ENCODE measurements at regions not wholly inside any gene's neighbourhood (a gene's known extent, or its start where the extent isn't known, plus 50 kb on each side); places are given as distances from the start of the nearest gene placed in this dataset.
A peak's percentile ranks its signal among the peaks of the same experiment; 100 is the strongest.

GRCh38 chr18:71837547-71837946, 706.6 kb downstream of the CBLN2 start:
- no peak for TF ChIP-seq CTCF (IDR thresholded peaks at IDR 0.05; ENCODE audit: insufficient read depth, low read depth, low read length)
- no peak for DNase-seq (ENCODE audit: low read depth)
- H3K4me3 ChIP-seq (ENCODE audit: low read depth, low read length): no peak overlapping the region

- DNase-seq (ENCODE audit: low read depth): no peak
- TF ChIP-seq CTCF (IDR thresholded peaks at IDR 0.05; ENCODE audit: insufficient read depth, low read depth, low read length): no peak
- H3K4me3 ChIP-seq (ENCODE audit: low read depth, low read length): no peak overlapping the region
Observed at GRCh38 chr18:71832946-71833617, 711.1 kb downstream of the CBLN2 start.

- peak; percentile 29 for DNase-seq (ENCODE audit: low read depth)
- no peak for TF ChIP-seq CTCF (IDR thresholded peaks at IDR 0.05; ENCODE audit: insufficient read depth, low read depth, low read length)
- no peak overlapping the region for H3K4me3 ChIP-seq (ENCODE audit: low read depth, low read length)
Observed at GRCh38 chr18:71831039-71831438, 713.1 kb downstream of the CBLN2 start.

GRCh38 chr18:71827301-71827700, 716.8 kb downstream of the CBLN2 start:
- no peak for TF ChIP-seq CTCF (IDR thresholded peaks at IDR 0.05; ENCODE audit: insufficient read depth, low read depth, low read length)
- DNase-seq (ENCODE audit: low read depth): no peak
- no peak overlapping the region for H3K4me3 ChIP-seq (ENCODE audit: low read depth, low read length)

GRCh38 chr18:71815305-71815704, 728.8 kb downstream of the CBLN2 start:
- DNase-seq (ENCODE audit: low read depth): no peak
- TF ChIP-seq CTCF (IDR thresholded peaks at IDR 0.05; ENCODE audit: insufficient read depth, low read depth, low read length): no peak

GRCh38 chr18:71809711-71810110, 734.4 kb downstream of the CBLN2 start:
- no peak overlapping the region for H3K4me3 ChIP-seq (ENCODE audit: low read depth, low read length)
- DNase-seq (ENCODE audit: low read depth): no peak
- no peak for TF ChIP-seq CTCF (IDR thresholded peaks at IDR 0.05; ENCODE audit: insufficient read depth, low read depth, low read length)

More at GRCh38 chr18:71815305-71815704, 728.8 kb downstream of the CBLN2 start:
- no peak overlapping the region for H3K4me3 ChIP-seq (ENCODE audit: low read depth, low read length)

- DNase-seq (ENCODE audit: low read depth): no peak
- no peak overlapping the region for H3K4me3 ChIP-seq (ENCODE audit: low read depth, low read length)
- TF ChIP-seq CTCF (IDR thresholded peaks at IDR 0.05; ENCODE audit: insufficient read depth, low read depth, low read length): no peak
Observed at GRCh38 chr18:71808616-71809015, 735.5 kb downstream of the CBLN2 start.

All from fibroblast of villous mesenchyme (primary cell).